ENCODE measurements at regions not wholly inside any gene's neighbourhood (a gene's known extent, or its start where the extent isn't known, plus 50 kb on each side); places are given as distances from the start of the nearest gene placed in this dataset.

DNA sequence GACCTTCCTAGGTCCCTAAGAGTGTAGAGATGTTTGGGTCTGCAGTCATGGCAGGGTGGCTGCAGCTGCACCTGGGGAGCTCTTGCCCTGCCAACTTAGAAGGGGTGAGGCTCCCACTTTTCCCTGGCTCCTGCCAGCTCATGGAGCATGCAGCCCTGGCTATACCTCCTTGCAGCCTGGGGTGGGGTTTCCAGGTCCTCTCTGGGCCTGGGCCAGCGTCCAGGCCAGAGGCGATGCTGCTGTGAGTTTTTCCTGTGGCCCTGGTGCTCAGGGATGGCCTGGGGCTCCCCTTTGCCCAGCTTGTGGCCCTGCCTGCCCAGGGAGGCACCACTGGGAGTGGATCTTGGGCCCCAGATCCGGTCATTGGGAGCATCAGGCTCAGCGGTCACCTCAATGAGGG, 109.8 kb upstream of the FAM180A start (continued):
- TF ChIP-seq SIRT6 (IDR thresholded peaks at IDR 0.05; ENCODE audit: low read length) = no peak
- TF ChIP-seq GTF2F1 (IDR thresholded peaks at IDR 0.05; ENCODE audit: borderline replicate concordance, low read depth, low read length) = no peak
- no peak for TF ChIP-seq SUZ12 (IDR thresholded peaks at IDR 0.05; ENCODE audit: low read length)
- no peak for TF ChIP-seq MAFK (IDR thresholded peaks at IDR 0.05; ENCODE audit: low read depth, low read length)
- TF ChIP-seq RXRA (IDR thresholded peaks at IDR 0.05; ENCODE audit: insufficient read depth, low read depth, low read length) = no peak
- no peak for TF ChIP-seq NRF1 (IDR thresholded peaks at IDR 0.05; ENCODE audit: low read depth, low read length)

Measured in H1 (cell line).